HCT116 (cell line): ENCODE measurements at regions not wholly inside any gene's neighbourhood (a gene's known extent, or its start where the extent isn't known, plus 50 kb on each side); places are given as distances from the start of the nearest gene placed in this dataset.
"Not testable (repeated sequence)": the region's sequence is repeated elsewhere in the genome, so short reads cannot be mapped to it uniquely, and the experiment has no call there.

Experiments used
- ATAC-seq: fragments of 200-7000 bp; cut with Tn5 transposase; 2 replicates; pipeline ENCODE4 v1.9.1; 2020; ENCODE audit warnings: mild to moderate bottlenecking, moderate library complexity
- BruUV-seq: library from RNA; stranded (reverse); fragments of 400-500 nt; replicated peaks from 2 replicates; lab custom pipeline; 2021; lab: Mats Ljungman, UMichigan
- CTCF ChIA-PET: fragments of 300-600 bp; sonication (Branson Sonifier 250); formaldehyde crosslinking; loops from one replicate; lab custom pipeline; 2021; ENCODE audit warnings: antibody characterized with exemption; lab: Charles Lee
- POLR2A ChIA-PET: fragments of 300-600, 350-600 bp; sonication (Branson Sonifier 250); formaldehyde crosslinking; loops from one replicate; lab custom pipeline; 2021; ENCODE audit warnings: antibody characterized with exemption; lab: Charles Lee
- RAD21 ChIA-PET, 2 experiments: fragments of 300-600 bp; sonication (Branson Sonifier 250); formaldehyde crosslinking; loops; one replicate each; lab custom pipeline; 2023; ENCODE audit warnings: low total read pairs in 2 of 2; ENCODE audit not compliant: uncharacterized antibody in 2 of 2, unreplicated experiment in 2 of 2, low non-redundant PET in 1 of 2; lab: Charles Lee
- DNase-seq: peaks from one replicate; pipeline ENCODE4 v3.0.0-alpha.2; 2010; ENCODE audit warnings: low read depth, low spot score
- H2AFZ ChIP-seq: fragments of 200-600 bp; shearing (Covaris generic), sonication (generic); 2 replicates; pipeline ENCODE4 v1.6.1; 2017; ENCODE audit warnings: low read depth, mixed run types, mixed read lengths, antibody characterized with exemption, low read length; ENCODE audit not compliant: poor library complexity, severe bottlenecking
- H3K27ac ChIP-seq: 2 replicates; pipeline ENCODE4 v1.5.1; 2012; ENCODE audit warnings: low read depth, low read length
- H3K27me3 ChIP-seq: fragments of 200-600 bp; sonication (generic); 2 replicates; pipeline ENCODE4 v1.6.1; 2016; ENCODE audit warnings: mixed run types, low read length, mixed read lengths; ENCODE audit not compliant: insufficient read depth
- H3K36me3 ChIP-seq, 2 experiments: fragments of 200-500 bp in 1 of 2; fragments of 200-600 bp in 1 of 2; sonication (Bioruptor generic) in 1 of 2; sonication (generic) in 1 of 2; 2 replicates each; pipeline versions ENCODE4 v1.5.1 to v1.6.1; 2014 to 2016; ENCODE audit warnings: low read length in 2 of 2, inconsistent platforms in 1 of 2, mixed read lengths in 1 of 2, mixed run types in 1 of 2; ENCODE audit not compliant: insufficient read depth in 2 of 2, control insufficient read depth in 1 of 2
- H3K4me1 ChIP-seq, 2 experiments: fragments of 200-600 bp in 1 of 2; sonication (generic) in 1 of 2; 2 replicates each; pipeline versions ENCODE4 v1.5.1 to v1.6.1; 2012 to 2017; ENCODE audit warnings: low read length in 2 of 2, inconsistent platforms in 1 of 2, mild to moderate bottlenecking in 1 of 2, mixed read lengths in 1 of 2, mixed run types in 1 of 2, moderate library complexity in 1 of 2; ENCODE audit not compliant: insufficient read depth in 2 of 2, control insufficient read depth in 1 of 2
- H3K4me2 ChIP-seq: fragments of 200-600 bp; sonication (generic); 2 replicates; pipeline ENCODE4 v1.6.1; 2017; ENCODE audit warnings: mixed run types, low read length, mixed read lengths
- H3K4me3 ChIP-seq, 2 experiments: fragments of 200-600 bp in 1 of 2; sonication (generic) in 1 of 2; replicated peaks in 1 of 2; 2 replicates each; pipeline ENCODE4 v1.5.1; 2011 to 2016; ENCODE audit warnings: low read length in 2 of 2, control low read depth in 1 of 2, low read depth in 1 of 2, mild to moderate bottlenecking in 1 of 2, mixed read lengths in 1 of 2, mixed run types in 1 of 2
- H3K79me2 ChIP-seq: fragments of 200-600 bp; sonication (generic); 2 replicates; pipeline ENCODE4 v1.6.1; 2017; ENCODE audit warnings: mild to moderate bottlenecking, mixed run types, low read length, moderate library complexity, mixed read lengths; ENCODE audit not compliant: insufficient read depth
- H3K9ac ChIP-seq: fragments of 200-600 bp; sonication (generic); 2 replicates; pipeline ENCODE4 v1.6.1; 2016; ENCODE audit warnings: low read length, mixed read lengths
- H3K9me2 ChIP-seq: fragments of 200-600 bp; sonication (generic), shearing (Covaris generic); 2 replicates; pipeline ENCODE4 v1.6.1; 2017; ENCODE audit warnings: mixed run types, mild to moderate bottlenecking, moderate library complexity; ENCODE audit not compliant: insufficient read depth
- H3K9me3 ChIP-seq, 2 experiments: fragments of 200-500 bp in 1 of 2; fragments of 200-600 bp in 1 of 2; sonication (Bioruptor generic) in 1 of 2; sonication (generic) in 1 of 2; 2 replicates each; pipeline ENCODE4 v1.6.1; 2014 to 2017; ENCODE audit warnings: low read length in 2 of 2, mixed read lengths in 2 of 2, inconsistent platforms in 1 of 2, low read depth in 1 of 2, mild to moderate bottlenecking in 1 of 2, mixed run types in 1 of 2, moderate library complexity in 1 of 2; ENCODE audit not compliant: control insufficient read depth in 1 of 2, insufficient read depth in 1 of 2
- H4K20me1 ChIP-seq: fragments of 200-600 bp; sonication (generic), shearing (Covaris generic); 2 replicates; pipeline ENCODE4 v1.6.1; 2017; ENCODE audit warnings: mixed run types, mild to moderate bottlenecking, moderate library complexity; ENCODE audit not compliant: insufficient read depth
- intact Hi-C: fragments of 100-400 bp; cut with micrococcal nuclease; formaldehyde crosslinking; loops from 2 replicates; pipeline ENCODE4 v1.10.0; 2022

- H3K4me1 ChIP-seq, intact Hi-C loops, H3K36me3 ChIP-seq, CTCF ChIA-PET, H3K27me3 ChIP-seq, H3K9me3 ChIP-seq, H3K27ac ChIP-seq, H4K20me1 ChIP-seq, POLR2A ChIA-PET, H3K4me2 ChIP-seq, BruUV-seq, H3K9ac ChIP-seq, DNase-seq, H3K4me3 ChIP-seq, H3K79me2 ChIP-seq, ATAC-seq, H3K9me2 ChIP-seq, RAD21 ChIA-PET, H2AFZ ChIP-seq: not testable (repeated sequence)
Observed at GRCh38 chr14:19268047-19268627, 166.0 kb downstream of the POTEG start.

DNA sequence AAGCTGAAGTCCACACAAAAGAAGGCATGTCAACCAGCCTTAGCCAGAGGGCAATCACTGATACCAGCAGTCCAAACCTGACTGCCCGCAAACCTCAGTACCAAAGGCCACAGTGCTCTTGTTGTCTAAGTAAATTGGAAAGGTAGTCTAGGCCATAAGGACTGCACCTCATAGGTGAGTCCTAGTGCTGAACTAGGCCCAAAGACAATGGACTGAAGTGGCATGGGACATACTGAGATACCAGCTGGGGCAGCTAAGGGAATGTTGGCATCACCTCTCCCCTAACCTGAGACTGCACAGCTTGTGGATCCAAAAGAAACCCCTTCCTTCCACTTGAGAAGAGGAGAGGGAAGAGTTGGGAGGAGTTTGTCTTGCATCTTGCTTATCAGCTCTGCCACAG lies 161.9 kb downstream of the POTEG start:
- H3K4me3 ChIP-seq, H3K27ac ChIP-seq, H2AFZ ChIP-seq, CTCF ChIA-PET, H4K20me1 ChIP-seq, H3K9me3 ChIP-seq, BruUV-seq, H3K9me2 ChIP-seq, RAD21 ChIA-PET, intact Hi-C loops, H3K9ac ChIP-seq, H3K4me2 ChIP-seq, H3K4me1 ChIP-seq, H3K79me2 ChIP-seq, DNase-seq, H3K27me3 ChIP-seq, ATAC-seq, POLR2A ChIA-PET, H3K36me3 ChIP-seq: not testable (repeated sequence)

DNA sequence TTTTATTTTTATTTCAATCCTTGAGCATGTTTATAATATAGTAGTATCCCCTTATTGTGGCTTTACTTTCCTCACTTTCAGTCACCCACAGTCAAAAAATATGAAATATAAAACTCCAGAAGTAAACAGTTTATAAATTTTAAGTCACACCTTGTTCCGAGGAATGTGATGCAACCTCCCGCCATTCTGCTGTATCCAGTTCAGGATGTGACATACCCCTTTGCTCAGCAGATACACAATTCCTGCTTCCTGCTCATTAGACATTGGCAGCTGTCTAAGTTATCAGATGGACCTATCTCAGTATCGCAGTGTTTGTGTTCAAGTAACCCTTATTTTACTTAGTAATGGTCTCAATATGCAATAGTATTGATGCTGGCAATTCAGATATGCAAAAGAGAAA lies 144.5 kb downstream of the POTEG start:
- H3K36me3 ChIP-seq, H3K27ac ChIP-seq, H3K79me2 ChIP-seq, intact Hi-C loops, H2AFZ ChIP-seq, RAD21 ChIA-PET, H3K9me2 ChIP-seq, H4K20me1 ChIP-seq, H3K4me3 ChIP-seq, H3K9me3 ChIP-seq, H3K4me2 ChIP-seq, ATAC-seq, DNase-seq, CTCF ChIA-PET, H3K4me1 ChIP-seq, BruUV-seq, H3K27me3 ChIP-seq, POLR2A ChIA-PET, H3K9ac ChIP-seq: not testable (repeated sequence)

DNA sequence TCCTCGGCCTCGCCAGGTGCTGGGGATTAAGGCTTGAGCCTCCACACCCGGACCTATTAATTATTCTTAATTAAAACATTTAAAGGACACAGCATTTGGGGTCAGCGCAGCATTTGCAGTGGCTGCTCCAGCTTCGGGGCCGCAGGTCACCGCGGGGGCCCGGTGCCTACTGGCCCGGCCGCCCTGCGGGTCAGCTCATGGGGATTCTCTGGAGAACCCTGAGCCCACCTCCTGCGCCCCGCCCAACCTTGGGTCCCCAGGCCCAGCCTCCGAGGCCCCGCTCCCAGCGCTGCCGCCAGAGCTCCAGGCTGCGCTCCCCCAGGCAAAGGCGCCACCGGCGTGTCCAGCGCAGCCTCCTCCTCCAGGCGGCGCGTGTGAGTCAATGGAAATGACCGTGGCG lies 133.9 kb downstream of the POTEG start:
- H3K27ac ChIP-seq, H3K4me2 ChIP-seq, H3K27me3 ChIP-seq, H3K4me1 ChIP-seq, H4K20me1 ChIP-seq, H2AFZ ChIP-seq, H3K79me2 ChIP-seq, H3K4me3 ChIP-seq, BruUV-seq, POLR2A ChIA-PET, ATAC-seq, CTCF ChIA-PET, H3K9me3 ChIP-seq, H3K36me3 ChIP-seq, DNase-seq, H3K9me2 ChIP-seq, intact Hi-C loops, RAD21 ChIA-PET, H3K9ac ChIP-seq: not testable (repeated sequence)
